Stimulated activated CD8-positive, alpha-beta memory T cell treated with anti-CD3 and anti-CD28 coated beads, Interleukin-7, amount 100 ng/mL, for 4 hours (primary cell): ENCODE measurements at regions not wholly inside any gene's neighbourhood (a gene's known extent, or its start where the extent isn't known, plus 50 kb on each side); places are given as distances from the start of the nearest gene placed in this dataset.
"Not testable (repeated sequence)": the region's sequence is repeated elsewhere in the genome, so short reads cannot be mapped to it uniquely, and the experiment has no call there.

Experiments
- DNase-seq, 2 donors: peaks; one replicate each; pipeline ENCODE4 v3.0.0-alpha.2; 2020; ENCODE audit warnings: low read depth in 2 of 2

DNA sequence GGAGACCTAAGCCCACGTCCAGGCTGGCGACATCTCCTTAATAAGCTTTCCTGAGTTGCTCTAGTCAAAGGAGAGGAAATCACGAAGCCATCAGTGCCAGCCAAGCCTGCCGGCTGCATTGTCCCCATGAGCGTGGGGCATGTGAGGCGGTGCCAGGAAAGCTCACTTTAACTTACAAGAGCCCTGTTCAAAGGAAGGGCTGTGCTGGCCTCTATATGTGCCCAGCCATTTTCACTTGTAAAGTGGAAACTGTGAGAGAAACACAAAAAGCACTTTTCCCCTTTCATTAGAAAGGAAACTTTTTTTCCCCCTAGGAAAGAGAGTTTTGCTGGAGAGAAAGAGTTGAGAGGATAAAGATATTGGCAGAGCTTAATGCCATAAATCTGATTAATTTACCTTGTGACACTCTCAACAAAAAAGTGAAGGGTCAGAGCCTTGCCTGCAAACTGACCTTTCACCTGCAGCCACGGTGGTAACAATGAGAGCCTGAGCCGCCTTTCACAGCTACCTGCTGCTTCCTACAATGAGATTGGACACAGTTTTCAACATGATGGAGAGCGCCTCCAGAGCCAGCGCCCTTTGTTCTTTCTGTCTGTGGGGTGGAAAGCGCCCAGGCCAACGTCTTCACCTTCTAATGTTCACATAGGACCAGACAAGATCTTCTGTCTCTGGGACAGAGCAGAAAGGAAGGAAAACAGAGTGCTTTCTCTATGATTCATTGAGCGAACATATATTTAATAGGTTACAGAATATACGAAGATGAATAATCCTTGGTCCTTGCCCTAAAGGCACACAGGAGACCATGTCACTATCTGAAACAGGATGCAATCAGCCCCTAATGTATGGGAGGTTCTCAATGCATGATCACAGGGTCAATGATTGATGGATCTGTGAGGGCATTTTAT lies 233.1 kb upstream of the HES1 start:
- no peak for DNase-seq

- DNase-seq: no peak
These were observed 232.5 kb upstream of the HES1 start for GRCh38 chr3:193903512-193903817.

DNA sequence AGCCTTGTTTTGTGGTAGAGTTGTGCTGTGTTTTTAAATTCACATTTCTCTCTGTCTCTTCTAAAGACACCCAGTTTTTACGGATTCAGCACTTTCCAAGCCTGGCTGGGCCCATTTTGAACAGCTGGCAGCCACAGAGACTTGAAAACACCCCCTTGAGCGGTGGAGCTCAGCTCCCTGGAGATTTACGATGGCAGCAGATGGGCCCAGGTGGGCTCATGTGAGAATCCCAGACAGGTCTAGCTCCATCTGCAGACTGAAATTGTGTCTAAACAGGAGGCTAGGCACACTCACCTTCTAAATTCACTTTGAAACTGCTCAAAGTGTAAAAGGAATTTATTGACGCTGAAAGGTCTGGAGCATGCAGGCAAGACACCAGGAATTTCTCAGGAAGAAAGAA lies 232.0 kb upstream of the HES1 start:
- no peak for DNase-seq

DNA sequence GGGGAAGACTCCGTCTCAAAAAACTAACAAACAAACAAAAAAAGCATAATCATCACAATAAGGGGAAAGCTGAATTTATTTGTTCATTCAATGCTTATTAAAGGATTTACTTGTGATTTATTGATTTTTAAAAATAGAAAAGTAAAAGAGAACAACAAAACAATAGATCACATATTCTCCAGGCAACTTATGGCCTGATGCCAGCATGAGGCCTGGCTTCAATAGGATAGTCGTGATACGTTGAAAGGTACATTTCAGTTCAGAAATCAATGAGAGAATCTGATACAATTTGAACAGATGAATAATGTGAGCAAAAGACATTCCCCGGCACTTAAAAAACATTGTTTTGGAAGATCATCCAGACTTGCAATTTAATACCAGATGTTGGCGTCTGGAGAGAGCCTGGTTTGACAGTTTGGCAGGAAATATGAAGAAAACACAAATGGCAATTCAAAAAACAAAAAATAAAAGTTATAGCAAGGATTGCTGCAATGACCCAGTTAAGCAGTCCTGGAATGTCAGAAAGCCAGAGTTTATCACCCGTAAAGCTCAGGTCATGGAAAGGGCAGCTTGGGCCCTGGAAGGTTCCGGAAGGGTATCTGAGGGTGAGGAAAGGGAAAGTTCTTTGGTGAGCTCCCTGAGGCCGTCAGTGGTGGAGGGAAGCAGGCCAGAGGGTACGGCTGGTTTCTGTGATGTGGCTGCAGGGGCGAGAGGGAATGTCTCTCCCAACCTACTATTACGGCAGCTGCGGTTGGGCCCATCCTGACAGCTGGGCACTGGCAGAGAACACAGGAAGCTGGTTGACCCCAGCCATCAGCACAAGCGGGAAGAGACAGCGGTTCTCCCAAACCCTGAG lies 230.2 kb upstream of the HES1 start:
- DNase-seq: no peak

DNA sequence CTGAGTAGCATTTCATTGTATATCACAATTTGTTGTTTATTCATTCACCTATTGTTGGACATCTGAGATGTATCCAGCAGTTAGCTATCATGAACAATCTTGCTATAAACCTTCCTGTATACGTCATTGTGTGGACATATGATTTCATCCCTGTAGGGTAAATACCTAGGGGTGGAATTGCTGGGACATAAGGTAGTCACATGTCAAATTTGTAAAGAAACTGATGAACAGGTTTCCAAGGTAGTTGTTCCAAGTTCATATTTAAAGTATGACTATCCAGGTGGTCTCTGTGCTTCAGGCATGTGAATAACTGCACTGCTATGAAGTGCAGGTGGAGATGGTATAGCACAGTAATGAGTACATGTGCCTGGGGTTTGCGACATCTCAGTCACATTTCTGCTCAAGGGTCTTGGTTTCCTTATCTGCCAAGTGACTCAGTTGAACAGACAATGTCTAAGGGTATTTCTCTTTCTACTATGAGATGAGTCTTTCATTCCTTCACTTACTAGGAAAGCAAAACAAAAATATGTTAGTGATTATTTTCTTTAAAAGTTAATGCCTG lies 229.0 kb upstream of the HES1 start:
- DNase-seq: no peak

DNA sequence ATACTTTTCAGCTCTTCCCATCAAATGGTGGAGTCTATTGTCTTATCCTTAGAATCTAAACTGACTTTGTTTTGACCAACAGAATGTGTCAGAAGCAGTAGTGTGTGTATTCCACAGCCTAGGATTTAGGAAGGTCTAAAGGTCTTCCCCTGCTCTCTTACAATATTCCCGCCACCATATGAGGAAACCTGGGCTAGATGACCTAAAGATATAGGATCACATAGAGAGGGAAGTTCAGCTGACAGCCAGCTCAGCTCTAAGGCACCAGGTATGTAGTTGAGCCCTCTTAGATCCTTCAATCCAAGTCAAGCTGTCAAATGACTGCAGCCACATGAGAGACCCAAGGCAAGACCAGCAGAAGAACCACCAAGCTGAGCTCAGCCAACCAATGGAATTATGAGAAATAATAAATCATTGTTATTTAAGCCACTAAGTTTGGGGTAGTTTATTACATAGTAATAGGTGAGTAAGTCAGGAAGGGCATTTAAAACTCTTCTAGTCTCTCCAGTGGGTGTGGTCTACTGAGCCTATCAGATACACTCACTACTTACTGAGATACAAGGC lies 227.7 kb upstream of the HES1 start:
- DNase-seq: no peak

GRCh38 chr3:193909387-193909786 lies 226.6 kb upstream of the HES1 start:
- DNase-seq: no peak

- DNase-seq: no peak
These were observed 225.6 kb upstream of the HES1 start for GRCh38 chr3:193910310-193910709.

DNA sequence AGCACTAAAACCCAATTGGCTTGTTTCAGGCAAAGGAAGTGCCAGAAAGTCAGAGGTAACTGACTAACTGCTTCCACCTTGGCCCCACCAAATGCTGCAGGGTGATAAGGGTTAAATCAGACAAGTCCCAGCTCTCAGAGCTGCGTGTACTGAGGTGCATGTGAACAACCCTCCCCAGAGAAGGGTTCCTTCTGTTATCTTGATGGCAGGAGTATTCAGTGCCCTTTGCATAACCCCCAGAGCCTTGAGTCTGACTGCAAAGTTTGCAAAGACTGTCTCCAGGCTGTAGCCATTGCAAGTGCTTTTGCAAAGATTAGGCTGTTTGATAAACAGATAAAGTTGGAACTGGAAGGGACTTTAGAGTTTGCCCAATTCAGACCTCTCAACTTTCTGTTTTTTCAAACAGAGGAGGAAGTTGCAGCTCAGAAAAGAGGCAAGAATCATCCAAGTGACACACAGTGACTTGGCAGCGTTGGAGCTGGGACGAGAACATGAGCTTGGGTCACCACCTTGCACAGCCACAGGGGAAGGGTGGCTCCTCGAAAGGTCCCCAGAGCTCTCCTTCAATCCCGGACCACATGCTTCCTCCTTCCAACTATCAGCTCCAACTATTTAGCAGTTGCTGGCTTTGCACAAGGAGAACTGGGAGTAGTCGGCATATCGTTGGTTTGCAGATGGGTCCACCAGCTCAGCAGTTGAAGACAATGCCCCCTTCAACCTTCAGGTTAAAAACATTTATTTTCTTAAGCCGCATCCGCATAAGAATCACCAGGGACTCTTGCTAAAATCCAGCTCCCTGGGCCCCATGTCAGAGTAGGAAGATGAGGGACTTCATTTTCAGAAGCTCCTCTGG lies 224.8 kb upstream of the HES1 start:
- no peak for DNase-seq

GRCh38 chr3:193911784-193912340 lies 224.1 kb upstream of the HES1 start:
- DNase-seq: no peak

DNA sequence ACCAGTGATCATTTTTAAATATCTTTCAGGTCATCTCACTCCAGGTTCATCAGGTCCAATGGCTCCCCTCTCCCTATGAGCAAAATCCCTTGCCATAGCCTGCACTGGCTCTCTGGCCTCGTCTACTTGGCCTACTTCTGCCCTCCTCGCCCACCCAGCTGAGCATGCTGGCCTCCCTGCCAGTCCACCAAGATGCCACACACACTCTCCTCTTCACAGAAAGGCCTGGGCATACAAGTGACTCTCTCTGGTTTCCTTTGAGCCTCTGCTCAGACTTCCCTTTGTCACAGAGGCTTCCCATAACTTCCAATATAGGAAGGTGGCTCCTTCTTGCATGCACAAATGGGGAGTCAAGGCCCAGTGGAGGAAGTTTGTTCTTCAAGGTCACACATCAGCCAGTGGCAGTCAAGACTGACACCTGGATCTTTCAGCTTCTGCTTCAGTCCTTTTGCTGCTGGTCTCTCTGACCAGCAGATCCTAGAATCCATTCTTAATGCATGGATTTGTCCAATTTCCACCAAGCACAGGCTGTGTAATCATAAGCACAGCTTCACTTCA lies 223.2 kb upstream of the HES1 start:
- DNase-seq: no peak

DNA sequence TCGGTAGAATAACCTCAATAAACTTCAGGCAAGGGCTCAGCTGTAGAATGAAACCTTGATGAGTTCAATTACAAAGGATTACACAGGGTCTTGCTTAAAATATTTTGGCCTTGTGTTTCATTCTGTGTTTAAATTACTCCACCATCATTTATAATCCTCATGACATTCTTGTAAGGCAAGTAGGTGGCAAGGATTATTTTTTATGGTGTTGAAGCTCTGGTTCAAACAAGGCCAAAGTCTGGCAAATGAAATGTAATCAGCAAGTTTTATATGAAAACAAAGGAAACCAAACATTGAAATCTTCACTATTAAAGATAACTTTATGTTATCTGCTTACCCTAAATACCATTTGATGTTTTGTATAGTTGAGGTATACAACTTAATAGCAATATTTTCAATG lies 221.3 kb upstream of the HES1 start:
- no peak for DNase-seq

DNA sequence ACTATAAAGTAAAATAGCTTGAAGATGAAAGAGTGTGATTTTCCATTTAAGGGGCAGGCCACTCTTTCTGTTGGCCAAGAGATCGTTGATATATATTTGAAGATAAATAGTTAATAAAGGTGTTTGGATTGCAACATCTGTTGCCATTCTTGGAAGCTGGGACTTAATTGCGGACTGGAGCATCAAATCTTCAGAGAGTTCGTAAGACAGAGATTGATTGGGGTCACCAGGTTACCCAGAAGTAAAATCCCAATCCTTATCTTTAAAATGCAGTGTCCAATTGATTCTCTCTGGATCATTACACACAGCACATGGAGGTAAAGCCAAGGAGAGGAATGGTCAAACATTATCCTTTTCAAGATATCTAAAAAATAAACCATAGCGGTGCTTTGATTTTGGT lies 220.8 kb upstream of the HES1 start:
- DNase-seq: no peak

GRCh38 chr3:193915613-193916012 lies 220.3 kb upstream of the HES1 start:
- DNase-seq: no peak

- no peak for DNase-seq
These were observed 218.8 kb upstream of the HES1 start for GRCh38 chr3:193917158-193917557.

- no peak for DNase-seq
These were observed 214.5 kb upstream of the HES1 start for GRCh38 chr3:193921465-193921864.

- DNase-seq: no peak
These were observed 213.7 kb upstream of the HES1 start for GRCh38 chr3:193922034-193922774.

GRCh38 chr3:193923958-193924357 lies 212.0 kb upstream of the HES1 start:
- DNase-seq: not testable (repeated sequence)

GRCh38 chr3:193926071-193926470 lies 209.9 kb upstream of the HES1 start:
- DNase-seq: not testable (repeated sequence)
